ENCODE measurements at regions not wholly inside any gene's neighbourhood (a gene's known extent, or its start where the extent isn't known, plus 50 kb on each side); places are given as distances from the start of the nearest gene placed in this dataset.

DNA sequence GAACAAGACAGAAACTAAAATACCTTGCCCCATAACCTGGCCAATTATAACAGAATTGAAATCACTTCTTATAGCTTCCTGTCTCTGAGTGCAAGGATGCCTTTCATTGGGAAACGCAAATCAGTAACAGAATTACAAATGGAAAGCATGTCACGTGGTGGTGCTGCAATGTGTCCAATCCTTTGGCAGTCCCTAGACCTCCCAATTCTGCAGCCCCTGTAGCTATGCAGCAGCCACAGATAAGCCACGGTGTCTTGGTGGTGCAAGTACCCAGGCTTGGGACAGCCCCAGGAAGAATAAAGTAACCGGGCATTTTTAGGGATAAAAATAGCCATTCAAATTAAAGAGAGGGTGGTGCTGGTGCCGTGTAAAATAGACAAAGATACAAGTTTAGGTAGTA lies 134.6 kb upstream of the CCN2 start:
- Histone ChIP-seq H3K9ac (ENCODE audit: low read length) (no peak overlapping the region), H3F3A (ENCODE audit: insufficient read depth, low read length) (no peaks in the 10 kb centered on the region), H3K27ac (ENCODE audit: low read depth, low read length, poor library complexity, severe bottlenecking) (no peak overlapping the region), H3K9me2 (ENCODE audit: low read depth, low read length) (no peaks in the 10 kb centered on the region), H3K4me2 (ENCODE audit: low read length) (no peak overlapping the region), H3K4me3 (ENCODE audit: low read depth, low read length, poor library complexity, severe bottlenecking) (no peak overlapping the region), H3K36me3 (ENCODE audit: insufficient read depth, low read length) (no peaks in the 10 kb centered on the region), H3K27me3 (ENCODE audit: insufficient read depth, low read length) (no peaks in the 10 kb centered on the region), H3K4me1 (ENCODE audit: insufficient read depth, low read length, severe bottlenecking) (no peaks in the 10 kb centered on the region), H3K79me2 (ENCODE audit: insufficient read depth, low read length) (no peaks in the 10 kb centered on the region), H2AFZ (ENCODE audit: low read length) (no peak overlapping the region), H4K20me1 (ENCODE audit: insufficient read depth, low read length) (no peaks in the 10 kb centered on the region), H3K9me3 (ENCODE audit: low read length) (no peaks in the 10 kb centered on the region)
- no peak for TF ChIP-seq EZH2 (IDR thresholded peaks at IDR 0.05; ENCODE audit: borderline replicate concordance, low read length)
- TF ChIP-seq, protein P1, sequence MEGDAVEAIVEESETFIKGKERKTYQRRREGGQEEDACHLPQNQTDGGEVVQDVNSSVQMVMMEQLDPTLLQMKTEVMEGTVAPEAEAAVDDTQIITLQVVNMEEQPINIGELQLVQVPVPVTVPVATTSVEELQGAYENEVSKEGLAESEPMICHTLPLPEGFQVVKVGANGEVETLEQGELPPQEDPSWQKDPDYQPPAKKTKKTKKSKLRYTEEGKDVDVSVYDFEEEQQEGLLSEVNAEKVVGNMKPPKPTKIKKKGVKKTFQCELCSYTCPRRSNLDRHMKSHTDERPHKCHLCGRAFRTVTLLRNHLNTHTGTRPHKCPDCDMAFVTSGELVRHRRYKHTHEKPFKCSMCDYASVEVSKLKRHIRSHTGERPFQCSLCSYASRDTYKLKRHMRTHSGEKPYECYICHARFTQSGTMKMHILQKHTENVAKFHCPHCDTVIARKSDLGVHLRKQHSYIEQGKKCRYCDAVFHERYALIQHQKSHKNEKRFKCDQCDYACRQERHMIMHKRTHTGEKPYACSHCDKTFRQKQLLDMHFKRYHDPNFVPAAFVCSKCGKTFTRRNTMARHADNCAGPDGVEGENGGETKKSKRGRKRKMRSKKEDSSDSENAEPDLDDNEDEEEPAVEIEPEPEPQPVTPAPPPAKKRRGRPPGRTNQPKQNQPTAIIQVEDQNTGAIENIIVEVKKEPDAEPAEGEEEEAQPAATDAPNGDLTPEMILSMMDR (IDR thresholded peaks at IDR 0.05; ENCODE audit: low read length), result no peak

DNA sequence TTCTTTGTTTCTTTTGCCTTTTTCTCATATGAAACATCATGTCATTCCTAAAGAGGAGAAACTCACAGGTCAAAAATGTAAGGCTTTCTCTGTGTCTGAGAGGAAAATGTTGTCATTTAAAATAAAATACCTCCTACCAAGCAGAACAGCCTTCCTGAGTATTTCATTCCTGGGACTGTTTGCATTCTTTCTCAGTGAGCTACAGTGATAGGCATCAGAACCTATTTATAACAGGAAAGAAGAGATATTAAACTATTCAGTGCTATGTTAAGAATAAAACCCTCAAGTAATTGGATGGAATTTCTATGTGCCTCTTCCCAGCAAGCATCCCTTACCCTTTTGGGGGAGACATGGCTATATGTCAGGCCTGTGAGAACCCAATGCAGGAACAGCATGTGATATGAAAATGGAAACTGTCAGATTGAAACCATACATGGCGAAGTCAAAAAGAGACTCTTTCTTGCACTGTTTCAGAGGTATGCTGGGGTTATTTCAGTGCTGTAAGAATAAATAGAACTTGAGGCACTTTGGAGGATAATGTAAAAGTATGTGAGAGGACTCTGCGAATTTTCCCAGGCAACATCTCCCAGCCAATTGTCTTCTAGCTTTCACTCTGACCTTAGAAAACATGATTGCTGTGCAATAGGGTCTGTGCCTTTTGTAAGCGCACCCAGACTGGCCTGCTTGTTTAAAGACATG lies 133.8 kb upstream of the CCN2 start:
- Histone ChIP-seq H2AFZ (ENCODE audit: low read length) (no peak overlapping the region), H3K27me3 (ENCODE audit: insufficient read depth, low read length) (no peaks in the 10 kb centered on the region), H3K27ac (ENCODE audit: low read depth, low read length, poor library complexity, severe bottlenecking) (no peak overlapping the region)

DNA sequence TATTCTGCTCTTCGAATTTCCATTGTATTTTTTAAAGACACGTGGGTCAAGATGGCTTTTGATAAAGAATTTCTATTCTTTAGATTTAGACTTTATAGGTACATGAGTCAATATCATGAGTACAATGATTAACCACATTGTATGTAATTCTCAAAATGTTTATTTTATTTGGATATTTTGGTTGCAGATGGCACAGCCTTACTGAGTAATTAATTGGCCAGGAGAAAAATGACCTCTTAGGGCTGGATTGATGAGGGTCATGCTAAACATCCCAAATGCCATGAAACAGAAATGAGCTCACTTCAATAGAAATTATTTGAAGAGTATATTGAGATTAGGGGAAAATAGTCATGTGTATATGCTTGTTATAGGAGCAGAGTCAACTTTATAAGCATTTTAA lies 131.2 kb upstream of the CCN2 start:
- no peaks in the 10 kb centered on the region for H4K20me1 ChIP-seq (ENCODE audit: insufficient read depth, low read length)
- no peak overlapping the region for H2AFZ ChIP-seq (ENCODE audit: low read length)
- H3K9me2 ChIP-seq (ENCODE audit: low read depth, low read length), result no peaks in the 10 kb centered on the region
- no peaks in the 10 kb centered on the region for H3K36me3 ChIP-seq (ENCODE audit: insufficient read depth, low read length)
- H3K9me3 ChIP-seq (ENCODE audit: low read length), result no peaks in the 10 kb centered on the region
- no peaks in the 10 kb centered on the region for H3K4me1 ChIP-seq (ENCODE audit: insufficient read depth, low read length, severe bottlenecking)
- TF ChIP-seq, protein P1 (IDR thresholded peaks at IDR 0.05; ENCODE audit: low read length), result no peak
- no peak for TF ChIP-seq EZH2 (IDR thresholded peaks at IDR 0.05; ENCODE audit: borderline replicate concordance, low read length)
- no peak overlapping the region for H3K9ac ChIP-seq (ENCODE audit: low read length)
- H3K27me3 ChIP-seq (ENCODE audit: insufficient read depth, low read length), result no peaks in the 10 kb centered on the region
- no peaks in the 10 kb centered on the region for H3K79me2 ChIP-seq (ENCODE audit: insufficient read depth, low read length)
- H3K27ac ChIP-seq (ENCODE audit: low read depth, low read length, poor library complexity, severe bottlenecking), result no peak overlapping the region
- no peak overlapping the region for H3K4me2 ChIP-seq (ENCODE audit: low read length)
- no peaks in the 10 kb centered on the region for H3F3A ChIP-seq (ENCODE audit: insufficient read depth, low read length)
- no peak overlapping the region for H3K4me3 ChIP-seq (ENCODE audit: low read depth, low read length, poor library complexity, severe bottlenecking)

More for the DNA sequence above, 133.8 kb upstream of the CCN2 start:
- Histone ChIP-seq H3K9ac (ENCODE audit: low read length) (no peak overlapping the region), H3K79me2 (ENCODE audit: insufficient read depth, low read length) (no peaks in the 10 kb centered on the region), H4K20me1 (ENCODE audit: insufficient read depth, low read length) (no peaks in the 10 kb centered on the region), H3K9me2 (ENCODE audit: low read depth, low read length) (no peaks in the 10 kb centered on the region), H3K9me3 (ENCODE audit: low read length) (no peaks in the 10 kb centered on the region), H3K4me3 (ENCODE audit: low read depth, low read length, poor library complexity, severe bottlenecking) (no peak overlapping the region), H3F3A (ENCODE audit: insufficient read depth, low read length) (no peaks in the 10 kb centered on the region), H3K4me2 (ENCODE audit: low read length) (no peak overlapping the region), H3K36me3 (ENCODE audit: insufficient read depth, low read length) (no peaks in the 10 kb centered on the region), H3K4me1 (ENCODE audit: insufficient read depth, low read length, severe bottlenecking) (no peaks in the 10 kb centered on the region)
- TF ChIP-seq, protein P1 (IDR thresholded peaks at IDR 0.05; ENCODE audit: low read length), result no peak
- no peak for TF ChIP-seq EZH2 (IDR thresholded peaks at IDR 0.05; ENCODE audit: borderline replicate concordance, low read length)
